ENCODE measurements at regions not wholly inside any gene's neighbourhood (a gene's known extent, or its start where the extent isn't known, plus 50 kb on each side); places are given as distances from the start of the nearest gene placed in this dataset.

- no peak for DNase-seq
- no peaks in the 10 kb centered on the region for H3K36me3 ChIP-seq (ENCODE audit: control insufficient read depth, insufficient read depth, low read length)
- Mint-ChIP-seq H3K27ac (no peak overlapping the region), H3K36me3 (ENCODE audit: low read depth) (no peaks in the 10 kb centered on the region), H3K9me3 (peaks cover 14% of the 10 kb centered on the region), H3K4me1 (peaks cover 3% of the 10 kb centered on the region), H3K4me3 (no peak overlapping the region), H3K27me3 (ENCODE audit: insufficient read depth) (no peaks in the 10 kb centered on the region)
- H3K4me1 ChIP-seq (ENCODE audit: control insufficient read depth, insufficient read depth, low read length): peaks cover 2% of the 10 kb centered on the region
- WGBS, 2 experiments (ENCODE audit: insufficient coverage in 1 of 2, insufficient read length in 1 of 2): 100% methylated on average over 2 of the region's 3 CpGs; no CpG with 5 or more reads in 1 of the 2 experiments
- peaks cover 5% of the 10 kb centered on the region for H3K9me3 ChIP-seq (ENCODE audit: control insufficient read depth, low read length)
- H3K27ac ChIP-seq (ENCODE audit: low read depth, low read length): no peak overlapping the region
- no peak overlapping the region for H3K9ac ChIP-seq (ENCODE audit: extremely low read depth, low read length, poor library complexity, severe bottlenecking)
- no peaks in the 10 kb centered on the region for H3K27me3 ChIP-seq (ENCODE audit: control insufficient read depth, insufficient read depth, low read length, poor library complexity, severe bottlenecking)
- no peak overlapping the region for H3K4me3 ChIP-seq (ENCODE audit: low read length)
- no peak for TF ChIP-seq CTCF (conservative IDR thresholded peaks at IDR 0.05)
Observed at GRCh38 chr4:170399581-170400293, 310.0 kb upstream of the AADAT start.

GRCh38 chr4:170398218-170398617, 308.5 kb upstream of the AADAT start:
- no peak for TF ChIP-seq CTCF (conservative IDR thresholded peaks at IDR 0.05)
- no peak for DNase-seq
- H3K27me3 ChIP-seq (ENCODE audit: control insufficient read depth, insufficient read depth, low read length, poor library complexity, severe bottlenecking): no peaks in the 10 kb centered on the region
- H3K9ac ChIP-seq (ENCODE audit: extremely low read depth, low read length, poor library complexity, severe bottlenecking): no peak overlapping the region
- no peak overlapping the region for H3K27ac ChIP-seq (ENCODE audit: low read depth, low read length)
- H3K36me3 Mint-ChIP-seq (ENCODE audit: low read depth): no peaks in the 10 kb centered on the region
- no peaks in the 10 kb centered on the region for H3K36me3 ChIP-seq (ENCODE audit: control insufficient read depth, insufficient read depth, low read length)
- H3K27ac Mint-ChIP-seq: no peak overlapping the region
- no peaks in the 10 kb centered on the region for H3K27me3 Mint-ChIP-seq (ENCODE audit: insufficient read depth)
- H3K4me3 Mint-ChIP-seq: no peak overlapping the region
- H3K9me3 Mint-ChIP-seq: peaks cover 9% of the 10 kb centered on the region
- H3K4me1 Mint-ChIP-seq: peaks cover 3% of the 10 kb centered on the region
- no peak overlapping the region for H3K4me3 ChIP-seq (ENCODE audit: low read length)
- peaks cover 2% of the 10 kb centered on the region for H3K4me1 ChIP-seq (ENCODE audit: control insufficient read depth, insufficient read depth, low read length)
- peaks cover 1% of the 10 kb centered on the region for H3K9me3 ChIP-seq (ENCODE audit: control insufficient read depth, low read length)

GRCh38 chr4:170395773-170396172, 306.0 kb upstream of the AADAT start:
- H3K27ac Mint-ChIP-seq: no peak overlapping the region
- H3K4me1 Mint-ChIP-seq: peaks cover 3% of the 10 kb centered on the region
- Histone ChIP-seq H3K4me3 (ENCODE audit: low read length) (no peak overlapping the region), H3K27me3 (ENCODE audit: control insufficient read depth, insufficient read depth, low read length, poor library complexity, severe bottlenecking) (no peaks in the 10 kb centered on the region), H3K4me1 (ENCODE audit: control insufficient read depth, insufficient read depth, low read length) (peaks cover 2% of the 10 kb centered on the region), H3K9ac (ENCODE audit: extremely low read depth, low read length, poor library complexity, severe bottlenecking) (no peak overlapping the region), H3K9me3 (ENCODE audit: control insufficient read depth, low read length) (no peaks in the 10 kb centered on the region), H3K36me3 (ENCODE audit: control insufficient read depth, insufficient read depth, low read length) (no peaks in the 10 kb centered on the region), H3K27ac (ENCODE audit: low read depth, low read length) (no peak overlapping the region)
- no peaks in the 10 kb centered on the region for H3K36me3 Mint-ChIP-seq (ENCODE audit: low read depth)
- H3K9me3 Mint-ChIP-seq: no peaks in the 10 kb centered on the region
- TF ChIP-seq CTCF (conservative IDR thresholded peaks at IDR 0.05): no peak
- 97% methylated on average over 2 of the region's 2 CpGs; no CpG with 5 or more reads in 1 of the 2 experiments for WGBS, 2 experiments (ENCODE audit: insufficient coverage in 1 of 2, insufficient read length in 1 of 2)
- H3K4me3 Mint-ChIP-seq: no peak overlapping the region
- no peaks in the 10 kb centered on the region for H3K27me3 Mint-ChIP-seq (ENCODE audit: insufficient read depth)
- no peak for DNase-seq
